ENCODE measurements at regions not wholly inside any gene's neighbourhood (a gene's known extent, or its start where the extent isn't known, plus 50 kb on each side); places are given as distances from the start of the nearest gene placed in this dataset.

DNA sequence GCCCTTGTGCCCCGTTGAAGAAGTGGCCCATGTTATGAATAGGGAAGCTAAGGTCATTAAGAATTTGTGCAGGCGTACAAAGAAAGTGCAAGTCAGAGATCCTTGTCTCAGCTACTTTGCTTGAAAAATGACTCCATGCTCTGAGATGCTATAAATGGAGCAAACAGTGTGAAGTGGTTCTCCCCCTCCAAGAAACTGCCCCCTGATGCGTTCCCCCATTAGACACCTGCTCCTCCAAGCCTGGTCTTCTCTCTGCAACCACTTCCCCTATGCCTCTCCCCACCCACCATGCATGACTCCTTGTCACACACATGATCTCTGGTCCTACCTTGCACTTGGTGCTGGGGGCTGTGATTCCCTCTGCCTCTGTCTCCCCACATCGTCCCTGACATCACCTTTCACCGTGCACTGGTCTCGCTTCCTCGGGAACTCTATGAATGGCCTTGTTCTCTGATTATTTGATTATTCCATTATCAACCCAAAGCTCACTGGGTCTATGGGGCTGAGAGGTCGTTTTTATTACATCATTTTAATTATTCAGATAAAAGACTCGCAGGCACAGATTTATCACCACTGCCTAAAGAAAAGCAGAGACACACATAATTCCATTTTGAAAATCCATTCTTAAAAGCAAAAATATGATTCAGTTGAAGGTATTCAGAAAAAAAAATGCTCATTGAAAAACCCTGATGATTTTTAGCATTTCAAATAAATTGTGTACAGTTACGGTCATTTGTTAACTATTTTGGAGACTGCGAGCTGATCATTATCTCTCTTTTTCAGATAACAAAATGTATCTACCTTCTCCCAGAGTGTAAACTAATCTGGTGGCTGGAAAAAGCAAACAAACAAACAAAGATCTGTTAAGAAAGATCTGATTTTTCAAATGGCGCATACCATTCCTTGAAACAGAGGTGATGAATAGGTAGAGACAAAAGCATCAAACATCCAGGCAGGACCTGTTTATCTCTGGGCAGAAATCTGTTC lies 294.9 kb downstream of the SOX11 start:
- Histone ChIP-seq H3K36me3 (ENCODE audit: control insufficient read depth, insufficient read depth, low read length) (no peaks in the 10 kb centered on the region), H3K4me3 (ENCODE audit: low read depth, low read length) (no peak overlapping the region), H3K27me3 (ENCODE audit: control insufficient read depth, insufficient read depth, low read length) (no peaks in the 10 kb centered on the region)
- TF ChIP-seq, protein P1, sequence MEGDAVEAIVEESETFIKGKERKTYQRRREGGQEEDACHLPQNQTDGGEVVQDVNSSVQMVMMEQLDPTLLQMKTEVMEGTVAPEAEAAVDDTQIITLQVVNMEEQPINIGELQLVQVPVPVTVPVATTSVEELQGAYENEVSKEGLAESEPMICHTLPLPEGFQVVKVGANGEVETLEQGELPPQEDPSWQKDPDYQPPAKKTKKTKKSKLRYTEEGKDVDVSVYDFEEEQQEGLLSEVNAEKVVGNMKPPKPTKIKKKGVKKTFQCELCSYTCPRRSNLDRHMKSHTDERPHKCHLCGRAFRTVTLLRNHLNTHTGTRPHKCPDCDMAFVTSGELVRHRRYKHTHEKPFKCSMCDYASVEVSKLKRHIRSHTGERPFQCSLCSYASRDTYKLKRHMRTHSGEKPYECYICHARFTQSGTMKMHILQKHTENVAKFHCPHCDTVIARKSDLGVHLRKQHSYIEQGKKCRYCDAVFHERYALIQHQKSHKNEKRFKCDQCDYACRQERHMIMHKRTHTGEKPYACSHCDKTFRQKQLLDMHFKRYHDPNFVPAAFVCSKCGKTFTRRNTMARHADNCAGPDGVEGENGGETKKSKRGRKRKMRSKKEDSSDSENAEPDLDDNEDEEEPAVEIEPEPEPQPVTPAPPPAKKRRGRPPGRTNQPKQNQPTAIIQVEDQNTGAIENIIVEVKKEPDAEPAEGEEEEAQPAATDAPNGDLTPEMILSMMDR (IDR thresholded peaks at IDR 0.05; ENCODE audit: insufficient read depth, low read depth, low read length) = no peak
- no peak for DNase-seq (ENCODE audit: low read depth)
- CTCF ChIA-PET = no interaction called here
- POLR2A ChIA-PET = no interaction called here

DNA sequence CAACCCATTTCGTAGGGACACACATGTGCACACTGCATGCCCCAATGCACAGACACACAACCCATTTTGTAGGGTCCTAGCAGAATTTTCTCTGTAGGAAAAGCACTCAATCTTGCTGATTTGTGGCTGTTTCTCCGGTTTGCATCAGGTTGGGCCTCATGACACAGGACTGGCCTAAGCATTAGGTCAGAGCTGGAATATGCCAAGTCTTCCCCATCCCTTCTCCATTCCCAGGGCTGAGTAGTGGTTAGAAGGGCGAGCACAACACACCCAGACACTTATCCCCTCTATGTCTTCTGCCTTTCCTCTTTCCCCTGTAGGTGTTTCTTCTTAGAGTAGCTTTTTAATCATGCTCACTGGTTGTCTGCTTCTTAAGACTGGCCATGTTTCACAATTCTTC lies 295.9 kb downstream of the SOX11 start:
- no peak overlapping the region for H3K4me3 ChIP-seq (ENCODE audit: low read depth, low read length)
- ChIA-PET CTCF (no interaction called here), POLR2A (no interaction called here)

DNA sequence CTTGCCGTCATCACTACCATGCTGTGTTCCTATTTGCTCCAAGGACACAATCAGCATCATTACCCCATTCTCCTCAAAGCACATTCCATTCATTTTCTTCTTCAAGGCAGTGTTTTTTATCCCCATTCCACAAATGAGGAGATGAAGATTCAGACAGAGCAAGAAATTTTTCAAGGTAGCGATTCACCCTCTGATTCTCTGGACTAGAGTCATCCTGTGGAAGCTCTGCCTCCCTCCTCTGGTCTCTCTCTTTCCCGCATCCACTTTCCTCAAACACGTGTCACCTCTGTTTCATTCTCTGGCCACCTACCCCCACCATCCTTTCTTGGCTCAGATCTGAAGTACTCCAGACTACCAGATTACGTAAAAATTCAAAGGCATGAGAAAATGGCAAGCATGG lies 297.9 kb downstream of the SOX11 start:
- no peaks in the 10 kb centered on the region for H3K36me3 ChIP-seq (ENCODE audit: control insufficient read depth, insufficient read depth, low read length)
- POLR2A ChIA-PET = no interaction called here
- no peaks in the 10 kb centered on the region for H3K27me3 ChIP-seq (ENCODE audit: control insufficient read depth, insufficient read depth, low read length)
- TF ChIP-seq, protein P1 (IDR thresholded peaks at IDR 0.05; ENCODE audit: insufficient read depth, low read depth, low read length) = no peak
- no peak overlapping the region for H3K4me3 ChIP-seq (ENCODE audit: low read depth, low read length)
- CTCF ChIA-PET = no interaction called here
- no peak for DNase-seq (ENCODE audit: low read depth)

More for the DNA sequence above, 295.9 kb downstream of the SOX11 start:
- no peak for DNase-seq (ENCODE audit: low read depth)
- Histone ChIP-seq H3K36me3 (ENCODE audit: control insufficient read depth, insufficient read depth, low read length) (no peaks in the 10 kb centered on the region), H3K27me3 (ENCODE audit: control insufficient read depth, insufficient read depth, low read length) (no peaks in the 10 kb centered on the region)
- TF ChIP-seq, protein P1 (IDR thresholded peaks at IDR 0.05; ENCODE audit: insufficient read depth, low read depth, low read length) = no peak

DNA sequence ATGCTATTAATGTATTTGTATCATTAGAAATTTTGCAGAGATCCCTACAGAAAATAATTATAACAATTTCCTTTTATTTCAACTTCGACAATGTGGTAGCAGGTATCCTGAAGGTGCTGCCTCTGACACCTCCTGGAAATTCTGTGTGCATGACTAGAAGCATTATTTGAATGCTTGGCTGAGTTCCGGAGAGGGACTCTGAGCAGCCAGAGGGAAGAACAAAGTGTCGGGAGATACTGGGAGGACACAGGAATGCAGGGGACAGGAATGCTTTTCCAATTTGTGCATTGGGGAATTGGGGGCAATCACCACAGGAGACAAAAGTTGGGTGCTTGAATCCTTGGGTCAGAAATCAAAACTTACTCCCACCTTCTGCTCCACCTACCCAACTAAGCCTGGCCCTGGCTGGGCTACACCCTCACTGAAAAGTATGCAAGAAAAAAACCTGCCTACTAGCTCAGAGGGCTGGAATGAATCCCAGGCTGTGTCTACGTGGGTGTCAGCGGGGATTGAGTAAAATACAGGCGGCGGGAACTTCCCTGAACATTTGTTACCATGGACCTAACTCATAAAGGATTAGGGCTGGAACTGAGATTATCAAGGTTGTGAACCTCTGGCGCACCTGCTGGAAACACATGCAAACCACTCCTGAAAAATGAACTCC lies 299.3 kb downstream of the SOX11 start:
- CTCF ChIA-PET = no interaction called here
- POLR2A ChIA-PET = no interaction called here
- no peaks in the 10 kb centered on the region for H3K36me3 ChIP-seq (ENCODE audit: control insufficient read depth, insufficient read depth, low read length)
- H3K4me3 ChIP-seq (ENCODE audit: low read depth, low read length) = no peak overlapping the region
- no peaks in the 10 kb centered on the region for H3K27me3 ChIP-seq (ENCODE audit: control insufficient read depth, insufficient read depth, low read length)
- DNase-seq (ENCODE audit: low read depth) = no peak
- TF ChIP-seq, protein P1 (IDR thresholded peaks at IDR 0.05; ENCODE audit: insufficient read depth, low read depth, low read length) = no peak

DNA sequence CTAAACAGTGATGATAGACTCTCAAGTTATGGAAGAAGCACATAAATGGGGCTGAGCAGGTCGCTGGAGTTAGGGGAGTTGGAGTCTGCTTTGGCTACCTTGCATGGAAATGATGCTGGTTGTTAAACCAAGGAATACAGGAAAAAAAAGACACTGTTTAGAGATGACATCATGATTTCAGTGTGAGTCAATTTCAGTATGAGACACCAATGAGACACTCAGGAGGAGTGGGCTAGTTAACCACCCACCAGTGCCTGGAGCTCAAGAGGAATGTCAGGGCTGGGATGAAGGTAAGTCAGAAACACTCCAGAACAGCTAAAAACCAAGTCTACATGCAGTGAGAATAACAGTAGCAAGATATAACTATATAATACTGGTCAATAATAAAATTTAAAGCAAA lies 303.6 kb downstream of the SOX11 start:
- no peak for DNase-seq (ENCODE audit: low read depth)
- Histone ChIP-seq H3K4me3 (ENCODE audit: low read depth, low read length) (no peak overlapping the region), H3K36me3 (ENCODE audit: control insufficient read depth, insufficient read depth, low read length) (no peaks in the 10 kb centered on the region), H3K27me3 (ENCODE audit: control insufficient read depth, insufficient read depth, low read length) (no peaks in the 10 kb centered on the region)
- CTCF ChIA-PET = no interaction called here
- TF ChIP-seq, protein P1 (IDR thresholded peaks at IDR 0.05; ENCODE audit: insufficient read depth, low read depth, low read length) = no peak
- POLR2A ChIA-PET = no interaction called here
